Natural killer cell (primary cell): ENCODE measurements at regions not wholly inside any gene's neighbourhood (a gene's known extent, or its start where the extent isn't known, plus 50 kb on each side); places are given as distances from the start of the nearest gene placed in this dataset.

Experiments used
- ATAC-seq, 3 donors: fragments of 150-1000 bp in 2 of 3; fragments of 200-7000 bp in 1 of 3; cut with Tn5 transposase; 1 replicate in 1 of 3; 2 replicates in 2 of 3; pipeline ENCODE4 v1.10.0; 2021; ENCODE audit warnings: mild to moderate bottlenecking in 2 of 3, moderate library complexity in 2 of 3
- DNase-seq, 2 donors: peaks; one replicate each; pipeline versions ENCODE4 v3.0.0 to v3.0.0-alpha.2; 2013 to 2021; ENCODE audit warnings: mixed read lengths in 1 of 2
- H3K27ac ChIP-seq: one replicate; pipeline ENCODE4 v1.5.1; 2013; ENCODE audit warnings: mild to moderate bottlenecking, low read length
- H3K27me3 ChIP-seq: one replicate; pipeline ENCODE4 v1.6.1; 2013; ENCODE audit warnings: low read length; ENCODE audit not compliant: control insufficient read depth, insufficient read depth
- H3K36me3 ChIP-seq: one replicate; pipeline ENCODE4 v1.6.1; 2013; ENCODE audit warnings: low read length; ENCODE audit not compliant: control insufficient read depth, insufficient read depth
- H3K4me1 ChIP-seq: one replicate; pipeline ENCODE4 v1.6.1; 2013; ENCODE audit warnings: low read length; ENCODE audit not compliant: control insufficient read depth, insufficient read depth
- H3K4me3 ChIP-seq: one replicate; pipeline ENCODE4 v1.5.1; 2013; ENCODE audit warnings: low read length
- H3K9me3 ChIP-seq: one replicate; pipeline ENCODE4 v1.6.1; 2013; ENCODE audit warnings: low read length; ENCODE audit not compliant: control insufficient read depth, insufficient read depth
- H3K27ac Mint-ChIP-seq, 2 donors: one replicate each; pipeline ENCODE4 v1.8.0; 2022; ENCODE audit warnings: mild to moderate bottlenecking in 2 of 2, mixed read lengths in 2 of 2, moderate library complexity in 1 of 2
- H3K27me3 Mint-ChIP-seq, 2 donors: one replicate each; pipeline ENCODE4 v1.8.0; 2022; ENCODE audit warnings: low read depth in 2 of 2, mixed read lengths in 2 of 2
- H3K36me3 Mint-ChIP-seq: one replicate; pipeline ENCODE4 v1.8.0; 2022; ENCODE audit warnings: mixed read lengths
- H3K4me1 Mint-ChIP-seq, 2 donors: one replicate each; pipeline ENCODE4 v1.8.0; 2022; ENCODE audit warnings: mixed read lengths in 2 of 2
- H3K4me3 Mint-ChIP-seq: one replicate; pipeline ENCODE4 v1.8.0; 2022; ENCODE audit warnings: mild to moderate bottlenecking, moderate library complexity, mixed read lengths
- H3K9me3 Mint-ChIP-seq, 2 donors: one replicate each; pipeline ENCODE4 v1.8.0; 2022; ENCODE audit warnings: mixed read lengths in 2 of 2
- CTCF ChIP-seq: fragments of 200-600 bp; IDR thresholded peaks from one replicate; pipeline ENCODE4 v1.8.0; 2022; ENCODE audit warnings: antibody characterized with exemption
- WGBS: methylation state at CpG from one replicate; pipeline ENCODE4 v1.1.7; 2013; ENCODE audit warnings: missing lambda C conversion rate; ENCODE audit not compliant: insufficient coverage; 5-methylcytosine and 5-hydroxymethylcytosine counted together
- intact Hi-C: fragments of 100-400 bp; cut with micrococcal nuclease; formaldehyde crosslinking; loops from one replicate; pipeline ENCODE4 v1.14.2; 2022

GRCh38 chr4:3687538-3687937, 78.6 kb upstream of the ADRA2C start:
- ATAC-seq, result no peak
- intact Hi-C loops, result no loop called here
- TF ChIP-seq CTCF, result no peak
- no peak overlapping the region for H3K27ac ChIP-seq
- Mint-ChIP-seq H3K9me3 (no peaks in the 10 kb centered on the region), H3K4me1 (no peaks in the 10 kb centered on the region), H3K27ac (no peak overlapping the region), H3K36me3 (no peaks in the 10 kb centered on the region), H3K27me3 (peaks cover 5 to 8% of the 10 kb centered on the region in 2 donors), H3K4me3 (no peak overlapping the region)
- H3K36me3 ChIP-seq, result no peaks in the 10 kb centered on the region
- DNase-seq, result no peak
- no peaks in the 10 kb centered on the region for H3K4me1 ChIP-seq
- no peaks in the 10 kb centered on the region for H3K27me3 ChIP-seq
- WGBS, result 90% methylated on average over 13 of the region's 13 CpGs
- H3K4me3 ChIP-seq, result no peak overlapping the region
- H3K9me3 ChIP-seq, result no peaks in the 10 kb centered on the region

DNA sequence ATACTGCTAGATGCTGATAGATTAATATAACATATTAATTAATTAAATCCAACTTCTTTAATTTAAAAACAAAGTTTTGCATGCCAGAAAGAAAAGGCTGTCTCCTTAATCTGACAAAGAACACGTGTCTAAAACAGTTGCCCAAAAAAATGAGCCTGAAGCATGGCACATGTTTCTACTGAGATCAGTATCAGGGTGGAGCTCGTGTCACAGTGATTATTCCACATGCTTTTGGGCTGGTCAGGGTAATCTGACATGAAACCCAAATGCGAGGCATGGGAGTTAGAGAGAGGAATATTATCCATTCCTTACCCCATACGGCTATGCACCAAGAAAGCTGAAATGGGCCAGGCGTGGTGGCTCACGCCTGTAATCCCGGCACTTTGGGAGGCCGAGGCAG, 79.4 kb upstream of the ADRA2C start:
- Mint-ChIP-seq H3K27ac (no peak overlapping the region), H3K36me3 (no peaks in the 10 kb centered on the region)
- WGBS, result 81% methylated on average over 6 of the region's 8 CpGs

GRCh38 chr4:3685081-3685645, 81.0 kb upstream of the ADRA2C start:
- Mint-ChIP-seq H3K4me3 (no peak overlapping the region), H3K9me3 (no peaks in the 10 kb centered on the region), H3K36me3 (no peaks in the 10 kb centered on the region), H3K4me1 (no peaks in the 10 kb centered on the region), H3K27ac (no peak overlapping the region), H3K27me3 (peaks cover 5 to 8% of the 10 kb centered on the region in 2 donors)
- Histone ChIP-seq H3K4me3 (no peak overlapping the region), H3K36me3 (no peaks in the 10 kb centered on the region), H3K9me3 (no peaks in the 10 kb centered on the region), H3K27ac (no peak overlapping the region), H3K27me3 (no peaks in the 10 kb centered on the region), H3K4me1 (no peaks in the 10 kb centered on the region)
- TF ChIP-seq CTCF, result no peak
- ATAC-seq (no peak), DNase-seq (no peak)
- intact Hi-C loops, result no loop called here
- 74% methylated on average over 15 of the region's 15 CpGs for WGBS

More for the DNA sequence above, 79.4 kb upstream of the ADRA2C start:
- peaks cover 5 to 8% of the 10 kb centered on the region in 2 donors for H3K27me3 Mint-ChIP-seq
- no peaks in the 10 kb centered on the region for H3K9me3 Mint-ChIP-seq
- no peak for TF ChIP-seq CTCF
- H3K27ac ChIP-seq, result no peak overlapping the region
- no peaks in the 10 kb centered on the region for H3K36me3 ChIP-seq
- H3K4me1 ChIP-seq, result no peaks in the 10 kb centered on the region
- DNase-seq, result no peak
- no peak overlapping the region for H3K4me3 ChIP-seq
- H3K4me1 Mint-ChIP-seq, result no peaks in the 10 kb centered on the region
- no peaks in the 10 kb centered on the region for H3K9me3 ChIP-seq
- no peak for ATAC-seq
- H3K27me3 ChIP-seq, result no peaks in the 10 kb centered on the region
- H3K4me3 Mint-ChIP-seq, result no peak overlapping the region
- intact Hi-C loops, result no loop called here

GRCh38 chr4:3684546-3684945, 81.6 kb upstream of the ADRA2C start:
- ATAC-seq, result no peak
- Mint-ChIP-seq H3K4me3 (no peak overlapping the region), H3K4me1 (no peaks in the 10 kb centered on the region), H3K27ac (no peak overlapping the region), H3K27me3 (peaks cover 5 to 8% of the 10 kb centered on the region in 2 donors), H3K36me3 (no peaks in the 10 kb centered on the region), H3K9me3 (no peaks in the 10 kb centered on the region)
- Histone ChIP-seq H3K4me1 (no peaks in the 10 kb centered on the region), H3K36me3 (no peaks in the 10 kb centered on the region), H3K27me3 (no peaks in the 10 kb centered on the region), H3K9me3 (no peaks in the 10 kb centered on the region), H3K4me3 (no peak overlapping the region), H3K27ac (no peak overlapping the region)
- 79% methylated on average over 8 of the region's 8 CpGs for WGBS
- no peak for DNase-seq
- intact Hi-C loops, result no loop called here
- no peak for TF ChIP-seq CTCF
